ENCODE measurements at regions not wholly inside any gene's neighbourhood (a gene's known extent, or its start where the extent isn't known, plus 50 kb on each side); places are given as distances from the start of the nearest gene placed in this dataset.
"Not testable (repeated sequence)": the region's sequence is repeated elsewhere in the genome, so short reads cannot be mapped to it uniquely, and the experiment has no call there.

- TF ChIP-seq SNAI2 (CRISPR knock-in tag; IDR thresholded peaks at IDR 0.05); CREB5 (CRISPR knock-in tag; IDR thresholded peaks at IDR 0.05; ENCODE audit: low read depth); ZFP3 (CRISPR knock-in tag; IDR thresholded peaks at IDR 0.05): not testable (repeated sequence)
These were observed 1569.8 kb downstream of the TSPY10 start for GRCh38 chrY:11097498-11097897.

Measured in SK-N-SH treated with all-trans-retinoic acid at 6 μM for 48 hours (cell line).